RPMI8226 (cell line): ENCODE measurements at regions not wholly inside any gene's neighbourhood (a gene's known extent, or its start where the extent isn't known, plus 50 kb on each side); places are given as distances from the start of the nearest gene placed in this dataset.

Experiments
- DNase-seq: peaks from one replicate; pipeline ENCODE4 v3.0.0-alpha.2; 2015

DNA sequence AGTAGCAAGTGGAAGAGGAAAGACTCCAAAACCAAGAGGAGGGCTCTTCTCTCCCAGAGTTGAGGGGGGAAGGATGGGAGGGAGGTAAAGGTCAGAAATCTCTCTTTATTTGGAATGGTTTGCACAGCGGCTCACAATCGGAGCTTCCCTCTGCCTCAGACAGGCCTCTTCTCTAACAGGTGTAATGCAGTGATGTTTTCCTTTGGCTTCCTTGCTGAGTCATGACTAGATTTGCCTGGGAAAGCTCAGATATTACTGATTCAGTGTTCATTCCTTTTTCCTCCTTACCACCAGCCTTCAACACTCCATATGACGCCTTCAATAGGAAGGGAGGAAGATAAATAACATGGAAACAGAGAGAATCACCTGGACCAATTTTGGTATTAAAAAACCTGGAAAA, 136.6 kb downstream of the RNF152 start:
- no peak for DNase-seq

- DNase-seq = no peak
These were observed 137.3 kb downstream of the RNF152 start for GRCh38 chr18:61755555-61755954.

DNA sequence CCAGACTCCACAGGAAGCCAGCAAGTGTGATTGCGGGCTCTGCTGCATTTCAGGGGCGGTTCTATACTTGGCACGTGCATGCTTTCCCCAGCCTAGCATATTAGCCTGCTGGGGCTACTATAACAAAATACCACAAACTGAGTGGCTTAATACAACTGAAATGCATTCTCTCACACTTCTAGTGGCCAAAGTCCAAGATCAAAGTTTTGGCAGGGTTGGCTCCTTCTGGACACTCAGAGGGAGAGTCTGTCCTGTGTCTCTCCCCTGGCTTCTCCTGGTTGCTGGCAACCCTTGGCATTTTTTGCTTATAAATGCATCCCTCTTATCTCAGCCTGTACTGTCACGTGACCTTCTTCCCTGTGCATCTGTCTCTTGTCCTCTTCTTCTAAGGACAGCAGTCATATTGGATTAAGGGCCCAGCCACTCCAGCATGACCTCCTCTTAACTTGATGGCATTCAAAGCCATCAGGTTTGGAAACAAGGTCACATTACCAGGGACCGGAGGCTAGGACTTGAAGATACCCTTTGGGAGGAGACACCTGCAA, 138.7 kb downstream of the RNF152 start:
- no peak for DNase-seq

GRCh38 chr18:61753373-61753772, 139.4 kb downstream of the RNF152 start:
- no peak for DNase-seq

- DNase-seq = no peak
These were observed 139.8 kb downstream of the RNF152 start for GRCh38 chr18:61752973-61753372.

DNA sequence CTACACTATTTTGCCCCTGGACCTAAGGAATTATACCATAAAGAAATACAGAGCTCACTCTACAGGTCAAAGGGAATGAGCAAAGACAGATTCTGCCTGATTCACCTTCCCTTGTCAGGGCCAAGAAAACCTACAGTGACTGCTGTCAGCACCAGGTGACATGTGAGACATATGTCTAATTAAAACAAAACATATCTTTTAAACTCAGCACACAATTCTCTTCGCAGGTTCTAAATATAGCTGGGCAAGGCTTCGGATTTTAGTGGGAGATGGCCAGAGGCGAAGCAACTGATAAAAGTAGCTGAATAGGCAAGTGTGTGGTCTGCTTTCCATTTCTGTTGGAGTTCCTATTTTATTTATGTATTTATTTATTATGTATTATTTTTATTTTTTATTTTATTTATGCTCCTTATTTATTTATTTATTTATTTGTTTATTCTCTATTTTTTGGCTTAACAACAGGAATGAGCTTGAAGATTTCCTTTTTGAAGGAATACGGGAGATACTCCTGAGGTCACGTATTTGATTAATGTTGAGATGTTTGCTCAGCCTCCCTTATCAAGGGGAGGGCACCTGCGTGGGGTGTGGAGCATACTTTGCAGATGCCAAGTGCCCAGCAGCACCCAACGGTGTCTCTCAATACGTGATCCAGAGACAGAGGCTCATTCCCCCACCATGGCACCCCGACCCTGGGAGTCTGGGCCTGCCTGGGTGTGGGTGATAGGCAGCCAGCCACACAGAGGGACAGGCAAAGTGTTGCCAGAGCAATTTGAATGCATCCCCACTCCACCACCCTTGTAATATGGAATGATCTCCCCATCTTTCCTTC, 141.8 kb downstream of the RNF152 start:
- no peak for DNase-seq

GRCh38 chr18:61749546-61749945, 143.3 kb downstream of the RNF152 start:
- no peak for DNase-seq

GRCh38 chr18:61749031-61749430, 143.8 kb downstream of the RNF152 start:
- DNase-seq = no peak

DNA sequence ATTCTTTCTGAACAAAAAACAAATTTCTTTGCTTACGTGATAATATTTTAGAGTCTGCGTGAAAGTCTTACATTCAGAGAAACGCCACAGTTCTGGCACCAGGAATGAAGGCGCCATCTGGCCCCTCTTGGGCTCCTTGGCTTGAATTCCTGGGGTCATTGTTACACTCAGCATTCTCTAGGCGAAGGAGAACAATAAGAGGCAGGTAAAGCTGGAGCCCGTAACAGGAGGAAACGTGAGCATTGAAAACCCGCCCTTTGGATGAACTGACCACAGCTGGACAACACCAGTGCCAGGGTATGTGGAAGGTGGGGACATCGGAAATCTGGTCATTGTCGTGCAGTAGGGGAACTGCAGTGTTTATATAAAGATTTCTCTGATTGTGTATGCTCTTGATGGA, 144.8 kb downstream of the RNF152 start:
- DNase-seq = no peak

- DNase-seq = no peak
These were observed 148.9 kb downstream of the RNF152 start for GRCh38 chr18:61743775-61744531.

DNA sequence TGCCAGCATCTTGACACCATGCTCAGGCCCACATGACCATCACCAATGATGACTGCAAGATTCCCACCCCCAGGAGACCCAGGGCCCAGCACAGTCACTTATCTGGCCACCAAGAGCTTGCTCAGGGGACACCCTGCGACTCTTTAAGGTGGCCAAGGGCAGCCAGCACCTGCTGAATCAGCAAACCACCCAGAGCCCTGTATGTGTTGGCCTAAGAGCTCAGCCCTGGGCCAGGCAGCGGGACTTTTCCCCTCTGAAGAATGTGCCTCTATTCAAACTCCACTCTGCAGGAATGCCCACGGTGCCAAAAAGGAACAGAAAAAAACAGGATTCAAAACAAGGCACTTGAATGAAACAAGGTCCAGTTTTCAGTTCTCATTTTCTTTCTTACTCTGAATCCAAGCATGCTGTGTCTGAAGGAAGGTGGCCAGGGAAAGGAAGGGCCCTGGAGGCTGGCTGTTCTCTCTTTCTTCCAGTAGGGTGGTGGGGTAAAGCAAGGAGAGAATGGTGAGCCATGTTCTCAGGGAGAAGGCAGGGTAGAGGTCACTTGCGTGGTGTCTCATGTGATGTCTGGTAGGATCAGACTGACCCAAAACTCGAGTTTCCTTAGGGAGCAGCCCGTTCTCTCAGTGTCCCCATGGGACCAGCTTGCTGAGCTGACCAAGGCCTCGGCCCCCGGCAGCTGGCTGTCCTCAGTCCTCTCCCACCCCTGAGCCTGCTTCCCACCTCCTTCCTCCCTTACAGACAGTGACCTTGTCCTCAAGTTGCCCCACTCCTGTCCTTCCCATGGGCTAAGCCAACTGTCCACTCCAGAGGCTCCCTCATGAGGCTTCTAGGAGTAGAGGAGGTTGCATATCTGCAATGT, 150.0 kb downstream of the RNF152 start:
- no peak for DNase-seq

- DNase-seq = no peak
These were observed 150.8 kb downstream of the RNF152 start for GRCh38 chr18:61741881-61742454.

- DNase-seq = no peak
These were observed 154.3 kb downstream of the RNF152 start for GRCh38 chr18:61738488-61738887.

DNA sequence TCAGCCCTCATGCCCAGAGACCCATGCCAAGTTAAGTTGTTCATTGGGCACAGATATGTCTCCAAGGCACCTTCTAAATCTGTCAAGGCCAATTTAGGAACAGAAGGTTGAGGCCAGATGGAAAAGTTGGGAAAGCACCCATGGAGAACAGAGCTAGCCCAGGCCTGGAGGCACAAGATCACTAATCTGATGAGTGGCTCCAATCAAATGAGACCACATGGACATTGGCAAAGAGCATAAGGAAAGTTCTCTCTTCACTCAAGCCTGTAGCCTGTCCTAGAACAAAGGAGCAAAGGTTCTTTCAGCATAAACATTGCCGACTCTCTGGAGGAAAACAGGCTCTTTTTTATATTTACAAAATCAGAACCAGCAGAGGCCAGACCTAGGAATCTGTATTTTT, 154.8 kb downstream of the RNF152 start:
- no peak for DNase-seq

- DNase-seq = no peak
These were observed 156.7 kb downstream of the RNF152 start for GRCh38 chr18:61736133-61736532.

GRCh38 chr18:61735564-61736102, 157.2 kb downstream of the RNF152 start:
- DNase-seq = no peak

DNA sequence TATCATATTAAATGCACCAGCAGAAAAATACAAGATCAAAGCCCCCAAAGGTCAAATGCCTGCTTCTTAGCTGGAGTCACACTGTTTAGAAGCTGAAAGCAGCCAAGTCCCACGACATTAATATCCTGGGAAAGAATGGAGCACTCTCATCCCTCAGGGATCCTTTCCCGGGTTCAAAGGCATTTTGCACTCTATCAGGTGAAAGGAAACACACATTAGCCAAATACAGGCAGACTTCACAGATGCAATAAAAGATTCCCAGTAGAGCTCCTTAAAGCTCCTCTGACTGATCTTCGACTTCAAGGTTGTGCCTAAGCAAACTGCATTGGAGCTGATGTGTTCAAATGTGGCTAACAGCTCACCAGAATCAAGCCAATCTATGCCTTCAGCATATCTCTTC, 158.4 kb downstream of the RNF152 start:
- no peak for DNase-seq

DNA sequence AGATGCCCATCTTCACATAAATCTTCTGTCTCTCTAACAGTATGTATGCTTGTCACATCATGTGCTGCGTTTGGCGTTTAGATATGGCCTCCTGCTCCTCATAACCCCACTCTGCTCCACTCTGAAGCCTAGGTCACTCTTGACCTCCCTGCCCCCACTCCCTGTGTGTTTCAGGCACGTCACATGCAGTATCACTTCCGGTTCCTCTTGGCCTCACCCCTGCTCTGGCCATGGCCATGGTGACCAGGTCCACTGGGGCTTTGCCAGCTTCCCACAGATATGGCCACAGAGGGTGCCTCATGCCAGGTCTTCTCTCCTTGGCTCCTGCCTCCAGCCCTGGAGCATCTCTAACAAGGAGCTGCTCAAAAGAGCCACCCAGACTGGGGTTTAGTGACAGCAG, 160.0 kb downstream of the RNF152 start:
- DNase-seq = no peak

- DNase-seq = no peak
These were observed 161.0 kb downstream of the RNF152 start for GRCh38 chr18:61731693-61732376.

- no peak for DNase-seq
These were observed 161.6 kb downstream of the RNF152 start for GRCh38 chr18:61731178-61731577.

GRCh38 chr18:61729322-61729721, 163.5 kb downstream of the RNF152 start:
- no peak for DNase-seq
